ENCODE measurements at regions not wholly inside any gene's neighbourhood (a gene's known extent, or its start where the extent isn't known, plus 50 kb on each side); places are given as distances from the start of the nearest gene placed in this dataset.
"Not testable (repeated sequence)": the region's sequence is repeated elsewhere in the genome, so short reads cannot be mapped to it uniquely, and the experiment has no call there.

- H3K9me3 Mint-ChIP-seq = peaks cover 0 to 1% of the 10 kb centered on the region in 2 donors
- ATAC-seq (replicated peaks) = no peak
- DNase-seq = no peak
- no peaks in the 10 kb centered on the region for H3K36me3 Mint-ChIP-seq
- no peaks in the 10 kb centered on the region for H3K27me3 Mint-ChIP-seq
- H3K4me3 Mint-ChIP-seq = no peak overlapping the region
- H3K4me1 Mint-ChIP-seq = peaks cover 7 to 17% of the 10 kb centered on the region in 2 donors
- no peak overlapping the region for H3K27ac Mint-ChIP-seq
Observed at GRCh38 chr20:5696011-5696559, 54.1 kb upstream of the SHLD1 start.

- ATAC-seq (replicated peaks) (peak; percentile 100), DNase-seq (peak; percentile 73)
- Mint-ChIP-seq H3K4me1 (peaks cover 17 to 41% of the 10 kb centered on the region in 2 donors), H3K27ac (peak overlapping the region; percentile 15), H3K36me3 (no peaks in the 10 kb centered on the region), H3K4me3 (peak overlapping the region in 1 of 2 donors; percentile 18), H3K27me3 (no peaks in the 10 kb centered on the region), H3K9me3 (peaks cover 0 to 1% of the 10 kb centered on the region in 2 donors)
Observed at GRCh38 chr20:5691918-5692618, 58.1 kb upstream of the SHLD1 start.

GRCh38 chr20:5689463-5689862, 60.7 kb upstream of the SHLD1 start:
- ATAC-seq (replicated peaks) (no peak), DNase-seq (no peak)
- H3K4me1 Mint-ChIP-seq = peaks cover 15 to 41% of the 10 kb centered on the region in 2 donors
- no peak overlapping the region for H3K4me3 Mint-ChIP-seq
- no peaks in the 10 kb centered on the region for H3K9me3 Mint-ChIP-seq
- no peak overlapping the region for H3K27ac Mint-ChIP-seq
- H3K36me3 Mint-ChIP-seq = no peaks in the 10 kb centered on the region
- no peaks in the 10 kb centered on the region for H3K27me3 Mint-ChIP-seq

GRCh38 chr20:5688431-5688972, 61.7 kb upstream of the SHLD1 start:
- ATAC-seq (replicated peaks) = no peak
- H3K27ac Mint-ChIP-seq = no peak overlapping the region

GRCh38 chr20:5687884-5688283, 62.3 kb upstream of the SHLD1 start:
- no peak overlapping the region for H3K27ac Mint-ChIP-seq
- peaks cover 15 to 41% of the 10 kb centered on the region in 2 donors for H3K4me1 Mint-ChIP-seq
- no peaks in the 10 kb centered on the region for H3K9me3 Mint-ChIP-seq
- DNase-seq (no peak), ATAC-seq (replicated peaks) (no peak)
- no peak overlapping the region for H3K4me3 Mint-ChIP-seq
- no peaks in the 10 kb centered on the region for H3K27me3 Mint-ChIP-seq
- H3K36me3 Mint-ChIP-seq = no peaks in the 10 kb centered on the region

More at GRCh38 chr20:5688431-5688972, 61.7 kb upstream of the SHLD1 start:
- Mint-ChIP-seq H3K4me3 (no peak overlapping the region), H3K27me3 (no peaks in the 10 kb centered on the region), H3K4me1 (peaks cover 15 to 41% of the 10 kb centered on the region in 2 donors), H3K9me3 (no peaks in the 10 kb centered on the region), H3K36me3 (no peaks in the 10 kb centered on the region)
- DNase-seq = no peak

GRCh38 chr20:5686384-5687105, 63.7 kb upstream of the SHLD1 start:
- no peaks in the 10 kb centered on the region for H3K27me3 Mint-ChIP-seq
- DNase-seq (no peak), ATAC-seq (replicated peaks) (no peak)
- H3K36me3 Mint-ChIP-seq = no peaks in the 10 kb centered on the region
- H3K27ac Mint-ChIP-seq = no peak overlapping the region
- H3K4me3 Mint-ChIP-seq = no peak overlapping the region
- peaks cover 15 to 36% of the 10 kb centered on the region in 2 donors for H3K4me1 Mint-ChIP-seq
- H3K9me3 Mint-ChIP-seq = no peaks in the 10 kb centered on the region

- not testable (repeated sequence) for H3K4me1 Mint-ChIP-seq; H3K9me3 Mint-ChIP-seq; ATAC-seq (replicated peaks); H3K4me3 Mint-ChIP-seq; H3K27ac Mint-ChIP-seq; H3K27me3 Mint-ChIP-seq; H3K36me3 Mint-ChIP-seq; DNase-seq
Observed at GRCh38 chr20:5682556-5682955, 67.6 kb upstream of the SHLD1 start.

- no peak overlapping the region for H3K27ac Mint-ChIP-seq
- H3K36me3 Mint-ChIP-seq = no peaks in the 10 kb centered on the region
- DNase-seq = no peak
- no peak for ATAC-seq (replicated peaks)
- H3K27me3 Mint-ChIP-seq = no peaks in the 10 kb centered on the region
- no peaks in the 10 kb centered on the region for H3K9me3 Mint-ChIP-seq
- H3K4me1 Mint-ChIP-seq = peaks cover 11 to 16% of the 10 kb centered on the region in 2 donors
- H3K4me3 Mint-ChIP-seq = no peak overlapping the region
Observed at GRCh38 chr20:5680192-5680591, 69.4 kb upstream of the GPCPD1 start.

- no peaks in the 10 kb centered on the region for H3K9me3 Mint-ChIP-seq
- no peak overlapping the region for H3K27ac Mint-ChIP-seq
- DNase-seq = no peak
Observed at GRCh38 chr20:5678777-5679176, 68.0 kb upstream of the GPCPD1 start.

GRCh38 chr20:5677944-5678343, 67.1 kb upstream of the GPCPD1 start:
- ATAC-seq (replicated peaks); H3K27me3 Mint-ChIP-seq; H3K9me3 Mint-ChIP-seq; H3K4me3 Mint-ChIP-seq; DNase-seq; H3K27ac Mint-ChIP-seq; H3K36me3 Mint-ChIP-seq: not testable (repeated sequence)
- peaks cover 14 to 24% of the 10 kb centered on the region in 2 donors for H3K4me1 Mint-ChIP-seq

More at GRCh38 chr20:5678777-5679176, 68.0 kb upstream of the GPCPD1 start:
- no peak for ATAC-seq (replicated peaks)
- Mint-ChIP-seq H3K36me3 (no peaks in the 10 kb centered on the region), H3K4me3 (no peak overlapping the region), H3K4me1 (peaks cover 14 to 24% of the 10 kb centered on the region in 2 donors), H3K27me3 (no peaks in the 10 kb centered on the region)

GRCh38 chr20:5677389-5677788, 66.6 kb upstream of the GPCPD1 start:
- DNase-seq (no peak), ATAC-seq (replicated peaks) (no peak)
- H3K4me1 Mint-ChIP-seq = peaks cover 14 to 24% of the 10 kb centered on the region in 2 donors
- no peaks in the 10 kb centered on the region for H3K36me3 Mint-ChIP-seq
- no peak overlapping the region for H3K4me3 Mint-ChIP-seq
- no peak overlapping the region for H3K27ac Mint-ChIP-seq
- no peaks in the 10 kb centered on the region for H3K27me3 Mint-ChIP-seq
- H3K9me3 Mint-ChIP-seq = no peaks in the 10 kb centered on the region

GRCh38 chr20:5675103-5676091, 64.6 kb upstream of the GPCPD1 start:
- H3K4me3 Mint-ChIP-seq = peak overlapping the region in 1 of 2 donors; percentile 11

GRCh38 chr20:5674176-5674660, 63.4 kb upstream of the GPCPD1 start:
- H3K27me3 Mint-ChIP-seq = no peaks in the 10 kb centered on the region
- H3K4me3 Mint-ChIP-seq = no peak overlapping the region
- ATAC-seq (replicated peaks) (peak; percentile 94 to 95), DNase-seq (peak; percentile 68)
- H3K36me3 Mint-ChIP-seq = peaks cover 2 to 3% of the 10 kb centered on the region in 2 donors
- H3K9me3 Mint-ChIP-seq = no peaks in the 10 kb centered on the region
- H3K27ac Mint-ChIP-seq = peak overlapping the region; percentile 38
- H3K4me1 Mint-ChIP-seq = peaks cover 12 to 34% of the 10 kb centered on the region in 2 donors

More at GRCh38 chr20:5675103-5676091, 64.6 kb upstream of the GPCPD1 start:
- no peaks in the 10 kb centered on the region for H3K9me3 Mint-ChIP-seq
- H3K27me3 Mint-ChIP-seq = no peaks in the 10 kb centered on the region
- H3K36me3 Mint-ChIP-seq = peaks cover 2 to 3% of the 10 kb centered on the region in 2 donors
- ATAC-seq (replicated peaks) (peak; percentile 3 to 12), DNase-seq (no peak)
- H3K27ac Mint-ChIP-seq = peak overlapping the region; percentile 56
- peaks cover 12 to 30% of the 10 kb centered on the region in 2 donors for H3K4me1 Mint-ChIP-seq

Data from stimulated activated naive B cell treated with anti-CD40 and anti-IgM and Interleukin-4, amounts not matched to agents 10 μg/mL and 1 μg/mL and 100 μg/mL, for 72 hours (primary cell).